GM21367 (cell line): ENCODE measurements at regions not wholly inside any gene's neighbourhood (a gene's known extent, or its start where the extent isn't known, plus 50 kb on each side); places are given as distances from the start of the nearest gene placed in this dataset.
"Not testable (repeated sequence)": the region's sequence is repeated elsewhere in the genome, so short reads cannot be mapped to it uniquely, and the experiment has no call there.

Experiments used
- ATAC-seq: cut with Tn5 transposase; IDR thresholded peaks from one replicate; pipeline ENCODE4 v1.9.1; 2021; ENCODE audit not compliant: unreplicated experiment

DNA sequence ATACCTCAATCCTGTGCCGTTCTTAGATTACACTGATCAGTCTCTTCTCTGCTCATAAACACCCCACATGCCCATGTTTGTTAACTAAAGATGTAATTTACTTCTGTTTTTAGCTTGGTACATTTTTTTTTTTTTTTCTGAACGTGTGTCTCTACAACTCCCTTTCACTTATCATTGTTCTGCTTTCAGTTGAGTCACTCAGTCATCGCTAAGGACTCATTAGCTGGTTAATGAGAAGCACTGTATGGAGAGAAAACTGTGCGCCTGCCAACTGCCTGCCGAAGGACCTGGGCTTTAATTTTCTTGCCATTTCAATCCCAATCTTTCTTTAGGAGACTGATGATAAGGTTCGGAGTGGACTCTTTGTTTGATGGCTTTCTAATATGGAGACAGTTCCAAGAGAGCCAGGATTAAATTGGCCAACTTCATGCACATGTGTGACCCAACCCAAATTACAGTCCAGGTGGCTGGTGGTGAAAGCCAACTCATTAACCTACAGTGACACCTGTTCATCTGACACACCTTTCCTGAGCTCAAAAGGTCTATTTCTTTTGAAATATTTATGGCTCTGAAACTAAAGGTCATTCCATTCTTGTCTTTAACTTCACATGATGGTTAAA lies 334.1 kb downstream of the BCKDHB start:
- ATAC-seq, result no peak

DNA sequence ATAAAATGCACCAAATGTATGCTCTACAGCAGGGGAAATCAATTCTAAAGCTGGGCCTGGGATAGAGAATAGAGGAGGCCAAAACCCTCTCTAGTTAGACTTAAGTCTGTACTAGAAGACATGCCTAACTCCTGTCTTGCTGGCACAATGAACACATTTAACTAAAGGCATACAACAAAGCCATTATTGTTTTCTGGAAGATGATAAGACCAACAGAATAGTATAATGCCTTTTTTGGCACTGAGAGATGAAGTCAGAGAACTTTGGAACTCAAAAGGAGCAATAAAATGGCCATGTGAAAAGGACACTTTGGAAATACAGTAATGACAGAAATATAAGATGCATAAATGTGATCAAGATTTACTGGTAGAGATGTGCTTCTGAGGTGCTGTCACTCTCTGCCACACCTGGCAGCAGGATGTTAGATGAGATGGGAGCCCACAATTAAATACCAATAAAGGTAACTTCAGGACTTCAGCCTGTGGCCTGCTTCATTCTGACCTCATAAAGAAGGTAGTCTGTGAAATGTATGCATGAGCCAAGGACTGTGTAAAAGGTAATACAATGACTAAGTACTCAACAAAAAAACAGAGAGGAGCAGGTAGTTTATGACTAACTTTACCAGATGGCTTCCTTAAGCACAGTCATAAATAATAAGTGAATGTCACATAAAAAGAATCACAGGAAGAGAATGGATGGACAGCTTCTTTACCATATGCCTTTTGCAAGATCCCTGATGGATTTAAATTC lies 333.4 kb downstream of the BCKDHB start:
- no peak for ATAC-seq

DNA sequence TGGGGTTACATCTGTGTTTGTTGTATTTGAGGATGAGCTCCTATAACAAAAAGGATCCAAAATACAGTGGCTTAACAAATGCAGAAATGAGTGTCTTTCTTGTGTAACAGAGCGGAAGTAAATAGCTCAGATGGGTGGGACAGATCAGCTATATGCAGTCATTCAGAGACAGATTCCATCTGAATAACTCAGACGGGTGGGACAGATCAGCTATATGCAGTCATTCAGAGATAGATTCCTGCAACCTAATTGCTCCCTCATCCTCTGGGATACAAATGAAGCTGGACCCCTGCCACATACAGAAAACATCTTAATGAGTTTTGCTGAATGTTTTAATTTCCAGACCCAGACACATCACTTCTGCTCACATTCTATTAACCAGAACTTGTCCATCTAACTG lies 332.3 kb downstream of the BCKDHB start:
- ATAC-seq, result no peak

DNA sequence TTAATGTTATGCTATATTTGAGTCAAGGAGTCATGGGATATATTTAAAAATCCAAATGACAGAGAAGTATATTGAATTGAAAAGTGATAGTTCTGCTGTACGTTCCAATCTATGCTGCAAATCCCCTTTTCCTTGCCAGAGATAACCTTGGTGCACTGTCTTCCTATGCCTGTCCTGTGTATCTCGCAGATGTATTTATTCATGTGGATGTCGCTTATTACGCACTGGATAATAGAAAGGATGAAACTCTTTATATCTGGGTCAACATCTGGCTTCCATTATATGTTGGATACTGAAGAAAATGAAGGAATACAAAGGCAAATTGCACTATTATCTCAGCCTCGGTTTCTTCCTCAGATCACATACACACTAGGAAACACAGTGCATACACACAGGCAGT lies 331.3 kb downstream of the BCKDHB start:
- no peak for ATAC-seq

DNA sequence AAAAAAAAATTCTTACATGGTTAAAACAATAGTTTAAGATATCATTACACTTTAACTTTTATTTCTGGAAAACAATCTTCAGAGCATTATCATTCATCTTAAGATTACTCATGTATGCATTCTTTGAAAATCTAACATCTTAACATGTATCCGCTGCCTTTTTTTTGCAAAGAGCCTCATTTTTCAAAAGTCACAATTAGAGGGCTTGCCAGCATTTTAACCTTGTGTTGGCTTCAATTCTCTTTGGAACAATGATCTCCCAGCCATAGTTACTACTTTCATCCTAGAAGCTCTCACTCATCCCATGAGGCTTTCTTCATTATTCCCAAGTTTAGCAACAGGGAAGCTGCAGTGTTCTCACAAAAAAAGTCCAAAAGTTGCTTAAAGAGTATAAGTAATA lies 330.8 kb downstream of the BCKDHB start:
- no peak for ATAC-seq

DNA sequence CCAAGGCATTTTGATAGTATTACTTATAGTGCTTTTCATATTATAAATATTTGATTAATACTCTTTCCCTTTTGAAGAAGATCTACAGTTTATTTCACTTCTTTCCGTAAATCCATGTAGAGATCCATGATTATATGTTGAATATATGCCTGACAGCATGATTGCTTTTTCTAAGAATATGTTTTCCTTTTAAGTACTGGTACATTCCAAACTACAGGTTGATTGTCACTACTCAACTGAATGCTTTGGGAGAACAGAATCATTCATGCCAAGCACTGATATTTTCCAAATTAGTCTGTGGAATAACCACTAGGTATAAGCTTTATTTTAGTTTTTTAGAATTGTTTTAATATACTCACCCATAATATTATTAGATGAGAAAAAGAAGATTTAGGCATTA lies 330.2 kb downstream of the BCKDHB start:
- ATAC-seq, result no peak

DNA sequence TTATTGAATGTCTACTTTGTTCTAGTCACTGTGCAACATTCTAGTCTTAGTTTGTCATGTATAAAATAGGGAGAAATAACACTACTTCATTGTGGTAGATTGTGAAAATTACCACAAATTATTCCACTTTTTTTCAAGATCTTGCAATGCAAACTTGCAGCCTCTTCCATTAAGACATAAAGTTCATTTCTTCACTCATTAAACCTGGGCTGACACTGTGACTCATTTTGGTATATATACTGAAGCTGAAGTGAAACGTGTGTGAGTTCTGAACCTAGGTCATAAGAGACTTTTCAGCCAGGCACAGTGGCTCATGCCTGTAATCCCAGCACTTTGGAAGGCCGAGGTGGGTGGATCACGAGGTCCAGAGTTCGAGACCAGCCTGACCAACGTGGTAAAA lies 329.0 kb downstream of the BCKDHB start:
- ATAC-seq, result no peak

DNA sequence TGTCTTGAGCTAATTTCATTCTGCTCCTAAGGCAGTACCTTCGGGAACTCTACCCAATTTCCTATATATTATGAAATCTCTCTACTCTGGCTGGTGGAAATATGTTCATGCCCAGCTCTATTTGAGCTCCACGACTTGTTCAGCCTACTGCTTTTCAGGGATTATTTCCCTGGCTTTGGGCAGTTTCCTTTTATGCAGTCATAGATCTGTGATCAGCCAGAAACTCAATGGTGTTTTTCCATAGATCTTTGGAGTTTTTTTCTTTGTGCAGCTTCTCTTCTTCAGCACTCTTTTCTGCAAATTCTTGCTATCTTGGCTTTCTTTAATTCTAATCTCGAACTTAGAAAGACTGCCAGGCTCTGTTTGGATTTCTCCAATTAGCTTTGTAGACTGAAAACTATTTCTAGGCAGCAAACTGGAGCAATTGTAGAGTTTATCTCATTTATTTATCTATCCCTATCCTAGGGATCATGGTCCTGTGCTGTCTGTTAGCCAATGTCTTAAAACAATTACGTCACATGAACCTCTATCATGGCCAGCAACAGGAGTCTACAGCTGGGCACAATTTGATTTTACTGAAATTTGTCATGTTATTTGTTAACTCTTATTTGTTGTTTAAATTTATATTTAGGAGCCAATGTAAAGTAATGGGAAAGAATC lies 328.4 kb downstream of the BCKDHB start:
- no peak for ATAC-seq

DNA sequence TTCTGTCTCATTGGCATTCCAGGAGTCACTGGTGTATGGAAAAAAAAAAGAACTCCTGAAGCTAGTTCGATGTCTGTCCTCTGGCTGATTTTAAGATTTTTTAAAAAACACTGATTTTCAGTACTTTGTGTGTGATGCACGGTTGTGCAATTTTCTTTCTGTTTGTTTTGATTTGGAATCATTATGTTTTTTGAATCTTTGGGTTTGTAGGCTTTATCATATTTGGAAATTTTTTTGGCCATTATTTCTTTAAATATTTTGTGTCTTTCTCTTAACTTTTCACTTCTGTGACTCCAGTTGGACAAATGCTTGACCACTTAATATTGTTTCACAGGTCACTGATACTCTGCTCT lies 327.2 kb downstream of the BCKDHB start:
- no peak for ATAC-seq

DNA sequence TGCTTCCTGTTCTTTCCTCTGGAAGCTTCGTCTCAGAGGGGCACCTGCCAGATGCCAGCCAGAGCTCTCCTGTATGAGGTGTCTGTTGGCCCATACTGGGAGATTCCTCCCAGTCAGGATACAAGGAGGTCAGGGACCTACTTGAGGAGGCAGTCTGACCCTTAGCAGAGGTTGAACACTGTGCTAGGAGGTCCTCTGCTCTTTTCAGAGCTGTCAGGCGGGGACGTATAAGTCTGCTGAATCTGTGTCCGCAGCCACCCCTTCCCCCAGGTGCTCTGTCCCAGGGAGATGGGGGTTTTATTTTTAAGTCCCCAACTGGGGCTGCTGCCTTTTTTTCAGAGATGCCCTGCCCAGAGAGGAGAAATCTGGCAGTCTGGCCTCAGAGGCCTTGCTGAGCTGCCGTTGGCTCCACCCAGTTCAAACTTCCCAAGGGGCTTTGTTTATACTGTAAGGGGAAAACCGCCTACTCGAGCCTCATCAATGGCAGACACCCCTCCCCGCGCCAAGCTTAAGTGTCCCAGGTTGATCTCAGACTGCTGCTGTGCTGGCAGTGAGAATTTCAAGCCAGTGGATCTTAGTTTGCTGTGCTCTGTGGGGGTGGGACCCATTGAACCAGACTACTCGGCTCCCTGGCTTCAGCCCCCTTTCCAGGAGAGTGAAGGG lies 326.7 kb downstream of the BCKDHB start:
- ATAC-seq, result no peak

DNA sequence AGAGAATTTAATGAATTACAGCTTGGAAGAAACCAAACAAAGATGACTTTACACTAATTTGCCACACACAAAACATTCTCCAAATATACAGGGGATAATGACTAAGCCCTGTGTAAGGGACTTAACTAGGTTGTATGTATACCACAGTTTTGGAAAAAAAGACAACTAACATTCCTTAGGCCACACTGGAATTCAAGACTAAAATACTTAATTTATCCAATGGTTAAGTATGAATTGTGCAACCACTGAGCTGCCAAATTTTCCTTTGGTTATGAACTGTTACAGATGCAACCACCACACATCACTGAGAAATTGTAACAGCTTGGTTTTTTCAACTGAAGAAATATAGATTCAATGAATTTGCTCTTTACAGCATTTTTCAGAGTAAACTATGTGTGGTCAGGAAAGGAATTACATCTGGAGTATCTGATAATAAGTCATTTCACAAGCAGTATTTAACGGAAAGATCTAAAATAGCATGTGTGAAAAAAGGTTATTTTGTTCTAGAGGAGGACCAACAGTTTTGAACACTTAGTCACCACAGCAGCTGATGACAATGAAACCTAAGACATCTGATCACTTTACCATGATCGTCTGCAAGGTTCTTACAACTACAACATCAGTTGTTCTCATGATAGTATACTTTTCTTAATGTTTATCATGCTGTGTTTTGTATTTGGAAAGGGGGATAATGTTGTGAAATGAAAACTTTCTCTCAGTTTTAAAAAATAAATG lies 318.8 kb downstream of the BCKDHB start:
- ATAC-seq, result no peak

DNA sequence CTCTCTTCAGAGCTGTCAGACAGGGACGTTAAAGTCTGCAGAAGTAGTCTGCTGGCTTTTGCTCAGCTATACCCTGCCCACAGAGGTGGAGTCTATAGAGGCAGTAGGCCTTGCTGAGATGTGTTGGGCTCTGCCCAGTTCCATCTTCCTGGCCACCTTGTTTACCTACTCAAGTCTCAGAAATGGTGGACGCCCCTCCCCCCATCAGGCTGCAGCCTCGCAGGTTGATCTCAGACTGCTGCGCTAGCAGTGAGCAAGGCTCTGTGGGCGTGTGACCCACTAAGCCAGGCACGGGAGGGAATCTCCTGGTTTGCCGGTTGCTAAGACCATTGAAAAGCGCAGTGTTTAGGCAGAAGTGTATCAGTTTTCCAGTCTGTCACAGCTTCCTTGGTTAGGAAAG lies 305.0 kb downstream of the BCKDHB start:
- no peak for ATAC-seq

DNA sequence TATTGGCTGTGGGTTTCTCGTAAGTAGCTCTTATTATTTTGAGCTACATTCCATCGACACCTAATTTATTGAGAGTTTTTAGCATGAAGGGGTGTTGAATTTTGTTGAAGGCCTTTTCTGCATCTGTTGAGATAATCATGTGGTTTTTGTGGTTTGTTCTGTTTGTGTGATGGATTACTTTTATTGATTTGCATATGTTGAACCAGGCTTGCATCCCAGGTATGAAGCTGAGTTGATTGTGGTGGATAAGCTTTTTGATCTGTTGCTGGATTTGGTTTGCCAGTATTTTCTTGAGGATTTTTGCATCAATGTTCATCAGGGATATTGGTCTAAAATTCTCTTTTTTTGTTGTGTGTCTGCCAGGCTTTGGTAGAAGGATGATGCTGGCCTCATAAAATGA lies 301.5 kb downstream of the BCKDHB start:
- ATAC-seq, result not testable (repeated sequence)

DNA sequence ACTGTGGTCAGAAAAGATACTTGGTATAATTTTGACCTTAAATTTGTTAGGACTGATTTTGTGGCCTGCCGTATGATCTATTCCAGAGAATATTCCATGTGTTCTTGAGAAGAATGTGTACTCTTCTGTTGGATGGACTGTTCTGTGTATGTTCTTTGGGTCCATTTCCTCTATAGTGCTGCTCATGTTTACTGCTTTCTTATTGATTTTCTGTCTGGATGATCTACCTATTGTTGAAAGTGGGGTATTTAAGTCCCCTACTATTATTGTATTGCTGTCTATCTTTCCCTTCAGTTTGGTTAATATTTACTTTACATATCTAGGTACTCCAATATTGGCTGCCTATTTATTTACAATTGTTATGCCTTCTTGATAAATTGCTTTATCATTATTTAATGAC lies 298.4 kb downstream of the BCKDHB start:
- ATAC-seq, result no peak

DNA sequence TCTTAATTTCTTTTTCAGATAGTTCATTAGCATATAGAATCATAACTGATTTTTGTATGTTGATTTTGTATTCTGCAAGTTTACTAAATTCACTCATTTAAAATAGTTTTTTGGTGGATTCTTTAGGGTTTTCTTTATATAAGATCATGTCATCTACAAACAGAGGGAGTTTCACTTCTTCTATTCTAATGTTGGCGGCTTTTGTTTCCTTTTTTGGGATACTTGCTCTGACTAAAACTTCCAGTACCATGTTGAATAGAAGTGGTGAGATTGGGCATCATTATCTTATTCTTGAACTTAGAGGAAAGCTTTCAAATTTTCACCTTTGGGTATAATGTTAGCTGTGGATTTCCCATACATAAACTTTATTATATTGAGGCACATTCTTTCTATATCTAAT lies 296.9 kb downstream of the BCKDHB start:
- no peak for ATAC-seq

DNA sequence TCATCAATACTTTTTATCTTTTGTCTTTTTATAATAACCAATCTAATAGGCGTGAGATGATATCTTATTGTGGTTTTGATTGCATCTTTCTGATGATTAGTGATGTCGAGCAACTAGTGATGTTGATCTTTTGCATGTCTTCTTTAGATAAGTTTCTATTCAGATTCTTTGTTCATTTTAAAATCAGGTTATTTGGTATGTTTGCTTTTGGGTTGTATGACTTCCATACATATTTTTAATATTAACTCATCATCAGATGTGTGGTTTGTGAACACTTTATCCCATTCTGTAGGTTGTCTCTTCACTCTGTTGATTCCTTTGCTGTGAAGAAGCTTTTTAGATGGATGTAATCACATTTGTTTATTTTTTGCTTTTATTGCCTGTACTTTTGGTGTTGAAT lies 295.8 kb downstream of the BCKDHB start:
- ATAC-seq, result no peak
